GM18508 (cell line): ENCODE measurements at regions not wholly inside any gene's neighbourhood (a gene's known extent, or its start where the extent isn't known, plus 50 kb on each side); places are given as distances from the start of the nearest gene placed in this dataset.

Source experiments
- ATAC-seq: cut with Tn5 transposase; IDR thresholded peaks from one replicate; pipeline ENCODE4 v1.9.1; 2021; ENCODE audit warnings: moderate number of reproducible peaks; ENCODE audit not compliant: insufficient read depth, unreplicated experiment

DNA sequence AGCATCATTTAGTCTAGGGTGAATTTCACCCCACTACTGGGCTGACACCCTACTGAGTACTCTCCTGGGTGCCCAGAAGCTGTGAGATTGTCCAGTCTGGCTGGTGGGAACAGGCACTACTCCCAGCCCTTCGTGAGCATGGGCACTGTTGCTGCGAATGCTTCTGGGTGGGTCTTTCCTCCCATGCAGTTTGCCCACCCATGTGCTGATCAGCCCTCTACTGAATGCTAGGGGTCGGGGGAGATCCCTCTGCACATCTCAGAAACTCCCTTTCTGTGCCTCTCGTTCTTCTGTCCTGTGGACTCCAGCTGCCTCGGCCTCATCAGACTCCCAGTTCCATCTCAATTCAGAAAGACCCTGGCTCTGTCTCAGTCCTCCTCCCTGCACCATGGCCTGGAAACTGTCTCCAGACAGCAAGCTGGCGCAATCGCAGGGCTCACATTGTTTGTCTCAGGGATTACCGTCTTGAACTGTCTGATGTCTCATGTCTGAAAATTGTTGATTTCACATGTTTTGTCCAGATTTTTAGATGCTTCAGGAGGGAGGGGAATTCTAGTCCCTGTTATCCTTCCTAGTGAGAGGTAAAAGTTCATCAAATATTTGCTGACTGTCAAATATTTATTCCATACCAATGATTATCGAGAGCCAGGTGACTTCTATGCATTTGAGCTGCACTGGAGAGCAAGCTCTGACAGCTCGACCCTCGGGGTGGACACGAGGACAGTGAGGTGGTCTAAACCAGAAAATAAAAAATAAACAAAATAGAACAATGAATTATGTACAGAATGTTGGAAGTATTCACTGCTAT is 316.6 kb upstream of the RTL1 start:
- no peak for ATAC-seq

DNA sequence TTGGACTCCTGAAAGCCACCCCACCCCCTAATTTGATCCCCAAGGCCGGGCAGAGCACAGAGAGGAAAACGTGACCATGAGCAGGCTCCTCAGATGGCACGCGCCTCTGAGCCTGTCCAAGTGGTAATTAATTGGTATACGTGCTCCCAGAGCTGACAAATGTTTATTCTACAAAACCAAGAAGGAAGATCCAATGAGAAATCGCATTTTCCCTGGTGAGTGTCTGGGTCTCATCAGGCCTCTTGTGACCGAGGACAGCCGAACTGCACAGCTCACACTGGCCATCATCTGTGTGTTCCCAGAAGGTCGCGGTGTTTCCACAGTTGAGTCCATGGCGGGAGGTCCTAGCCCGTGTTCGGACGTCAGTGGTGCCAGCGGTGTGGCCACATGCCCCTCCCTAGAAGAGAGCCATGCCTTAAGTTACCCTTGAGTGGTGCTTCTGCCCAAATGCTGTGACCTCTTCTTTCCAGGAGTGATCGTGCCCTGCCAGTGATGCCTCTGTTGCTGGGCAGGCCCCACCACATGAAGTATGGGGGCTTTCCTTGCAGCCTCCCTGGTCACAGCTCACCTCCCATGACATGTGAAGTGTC is 317.5 kb upstream of the RTL1 start:
- ATAC-seq = no peak

DNA sequence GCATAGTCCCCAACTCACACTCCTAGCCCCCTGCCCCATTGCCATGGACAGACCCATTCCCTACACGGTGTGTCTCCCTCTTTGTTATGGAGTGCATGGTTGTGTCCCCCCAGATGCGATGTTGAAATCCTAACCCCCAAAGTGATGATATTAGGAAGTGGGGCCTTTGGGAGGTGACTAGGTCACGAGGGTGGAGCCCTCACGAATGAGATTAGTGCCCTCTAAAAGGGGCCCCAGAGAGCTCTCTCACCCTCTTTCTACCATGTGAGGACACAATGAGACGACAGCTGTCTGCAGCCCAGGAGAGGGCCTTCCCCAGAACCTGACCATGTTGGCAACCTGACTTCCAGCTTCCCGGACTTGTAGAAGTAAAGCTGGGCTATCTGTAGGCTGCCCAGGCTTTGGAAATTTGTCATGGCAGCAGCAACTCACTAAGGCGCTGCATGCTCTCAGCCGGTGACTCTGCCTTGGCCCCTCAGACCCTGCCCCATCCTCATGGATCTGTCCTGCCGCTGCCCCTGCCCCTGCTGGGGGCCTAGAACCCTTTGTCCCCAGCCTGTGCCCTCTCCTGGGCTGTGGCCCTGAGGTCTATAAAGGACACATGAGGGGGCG is 318.1 kb upstream of the RTL1 start:
- ATAC-seq = no peak

DNA sequence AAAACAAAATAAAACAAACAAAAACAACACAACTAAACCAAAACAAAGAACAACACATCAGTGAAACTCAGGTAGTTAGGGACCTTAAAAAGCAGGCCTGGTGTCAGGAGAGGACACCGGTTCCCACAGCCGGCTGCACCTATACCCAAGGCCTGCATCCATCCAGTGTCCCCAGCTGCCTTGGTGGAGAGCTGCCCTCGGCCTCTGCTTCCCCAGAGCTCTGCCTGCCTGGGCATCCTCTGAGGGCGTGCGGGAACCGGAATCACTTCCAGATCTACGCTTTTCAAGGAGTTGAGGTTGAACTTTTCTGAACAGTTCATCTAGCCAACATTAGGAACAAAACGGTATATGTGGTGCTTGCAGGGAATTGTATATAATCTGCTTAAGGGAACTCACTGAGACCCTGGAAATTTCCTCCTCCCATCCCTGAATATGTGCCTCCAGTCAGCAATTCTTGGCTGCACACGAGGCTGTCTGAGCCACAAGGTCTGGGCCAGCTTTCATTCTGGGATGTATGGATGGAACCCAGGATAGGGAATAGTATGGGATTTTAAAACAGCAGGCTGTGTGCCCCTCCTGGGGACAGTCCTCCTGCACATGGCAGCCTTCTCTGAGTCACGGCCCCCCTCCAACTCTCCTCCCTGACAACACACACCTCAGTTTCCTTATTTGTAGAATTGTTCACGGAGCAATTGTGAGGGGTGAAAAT is 319.0 kb upstream of the RTL1 start:
- no peak for ATAC-seq

DNA sequence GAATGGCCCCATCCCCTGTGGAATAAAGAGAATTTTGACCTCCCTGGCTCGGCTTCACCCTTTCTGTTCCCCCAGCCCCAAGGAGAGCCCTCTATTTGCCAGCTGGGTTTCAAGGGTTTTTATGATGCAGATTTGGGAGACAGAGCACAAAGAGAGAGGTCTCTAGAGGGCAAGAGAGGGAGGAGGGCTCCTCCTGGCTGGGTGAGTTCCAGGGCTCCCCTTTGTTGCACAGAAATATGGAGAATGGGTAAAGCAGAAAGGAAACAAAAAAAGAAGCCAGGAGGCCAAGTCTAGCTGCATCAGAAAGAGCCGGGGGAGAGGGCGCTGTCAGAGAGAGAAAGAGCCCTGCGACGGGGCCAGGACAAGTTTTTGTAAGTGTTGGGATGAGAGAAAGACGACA is 319.6 kb upstream of the RTL1 start:
- no peak for ATAC-seq

DNA sequence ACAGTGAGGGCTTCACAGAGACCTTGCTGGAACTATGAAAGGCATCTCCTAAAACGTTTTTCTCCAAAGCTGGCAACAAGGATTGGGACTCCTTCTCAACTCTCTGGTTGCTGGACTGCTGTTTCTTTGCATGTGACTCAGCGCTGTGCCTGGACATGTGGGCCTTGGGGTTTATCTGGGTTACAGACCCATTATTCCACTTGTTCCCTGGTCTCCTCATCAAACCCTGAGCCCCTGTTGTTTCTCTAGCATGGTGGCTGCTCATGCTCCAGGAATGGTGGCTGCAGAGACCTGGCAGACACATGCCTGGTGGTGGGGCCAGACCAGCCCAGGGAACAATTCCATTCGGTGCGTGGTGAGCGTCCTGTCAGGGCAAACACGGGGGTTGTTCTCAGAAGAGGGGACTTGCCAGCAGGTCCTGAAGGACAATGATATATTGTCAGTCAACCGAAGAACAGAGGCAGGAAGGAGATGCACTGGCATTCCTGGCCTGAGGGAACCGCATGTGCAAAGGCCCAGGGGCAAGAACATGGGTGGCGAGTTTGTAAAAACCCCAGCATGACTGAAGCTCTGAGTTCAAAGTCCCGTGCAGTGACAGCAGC is 320.1 kb upstream of the RTL1 start:
- ATAC-seq = no peak

DNA sequence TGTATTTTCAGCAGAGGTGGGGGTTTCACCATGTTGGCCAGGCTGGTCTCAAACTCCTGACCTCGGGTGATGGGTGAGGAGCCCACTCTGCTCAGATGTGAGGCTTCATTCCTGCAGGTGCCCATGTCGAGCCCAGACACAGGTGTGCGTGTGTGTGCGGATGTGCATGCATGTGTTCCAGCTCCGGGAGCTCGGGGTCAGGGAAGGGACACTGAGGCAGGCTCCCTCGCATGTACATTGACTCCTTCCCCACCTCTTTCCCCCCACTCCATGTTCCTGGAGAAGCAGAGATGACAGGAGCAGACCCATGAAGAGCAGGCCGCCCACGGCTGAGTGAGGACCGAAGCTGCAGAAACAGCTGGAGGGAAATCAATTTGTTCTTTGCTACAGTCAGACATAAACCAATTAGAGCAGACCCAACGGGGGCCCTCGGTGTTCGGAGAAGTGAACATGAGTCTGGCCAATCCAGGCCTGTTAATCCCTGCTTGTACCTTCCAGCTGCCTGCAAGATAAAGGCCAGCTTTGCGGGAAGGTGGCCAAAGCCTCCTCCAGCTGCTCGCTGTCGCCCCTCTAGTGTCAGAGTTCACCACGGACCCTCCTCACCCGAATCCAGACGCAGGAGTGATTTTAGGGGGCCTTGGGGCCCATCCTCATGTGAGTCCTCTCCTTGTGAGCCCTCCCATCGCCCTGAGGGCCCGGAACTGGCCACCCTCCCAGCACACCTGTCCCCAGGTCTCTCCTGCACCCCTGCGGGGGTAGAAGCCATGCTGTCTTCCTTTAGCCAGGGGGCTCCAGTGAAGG is 321.0 kb upstream of the RTL1 start:
- ATAC-seq = no peak

DNA sequence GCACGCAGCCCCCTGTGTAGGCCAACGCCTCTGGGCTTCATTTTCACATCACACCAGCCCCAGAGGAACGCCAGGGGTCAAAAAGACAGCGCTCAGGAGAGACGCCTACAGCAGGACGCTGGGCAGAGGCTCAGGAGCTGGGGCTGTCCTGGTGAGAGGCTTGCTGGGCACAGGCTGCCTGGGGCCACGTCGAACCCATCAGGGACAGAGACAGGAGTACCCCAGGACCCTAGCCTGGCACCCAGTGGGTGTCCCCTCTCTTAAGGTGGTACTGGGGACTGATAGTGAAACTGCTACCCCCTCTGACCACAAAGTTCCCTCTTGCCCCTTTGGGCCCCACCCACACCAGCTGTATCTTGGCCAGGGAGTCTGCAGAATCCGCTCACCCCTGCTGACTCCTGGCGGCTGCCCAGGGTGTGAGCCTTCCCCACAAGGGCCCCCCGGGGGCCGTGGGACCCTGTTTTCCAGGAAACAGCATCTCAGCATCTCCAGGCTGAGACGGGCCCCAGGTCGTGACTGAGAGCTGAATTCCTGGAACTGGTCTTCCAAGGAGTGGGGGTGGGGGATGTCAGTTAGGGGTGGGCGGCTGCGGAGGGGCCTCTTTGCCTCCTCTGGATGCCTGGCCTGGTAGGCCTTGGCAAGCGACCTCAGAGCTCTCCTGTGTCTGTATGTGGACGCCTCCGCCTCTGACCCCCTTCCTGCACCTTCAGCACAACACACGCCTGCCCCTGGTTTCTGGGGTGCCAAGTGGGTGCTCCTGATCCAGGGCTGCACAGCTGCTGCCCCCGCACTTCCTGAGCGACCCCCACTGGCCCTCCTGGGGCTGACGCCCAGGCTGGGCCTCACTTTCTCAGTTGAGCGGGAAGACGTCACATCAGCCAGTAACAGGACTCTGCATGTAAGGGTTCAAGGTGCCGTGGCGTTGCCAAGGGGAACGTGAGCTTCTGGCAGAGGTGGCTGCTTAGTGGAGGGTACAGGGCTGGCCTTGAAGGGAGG is 321.9 kb upstream of the RTL1 start:
- ATAC-seq = no peak

DNA sequence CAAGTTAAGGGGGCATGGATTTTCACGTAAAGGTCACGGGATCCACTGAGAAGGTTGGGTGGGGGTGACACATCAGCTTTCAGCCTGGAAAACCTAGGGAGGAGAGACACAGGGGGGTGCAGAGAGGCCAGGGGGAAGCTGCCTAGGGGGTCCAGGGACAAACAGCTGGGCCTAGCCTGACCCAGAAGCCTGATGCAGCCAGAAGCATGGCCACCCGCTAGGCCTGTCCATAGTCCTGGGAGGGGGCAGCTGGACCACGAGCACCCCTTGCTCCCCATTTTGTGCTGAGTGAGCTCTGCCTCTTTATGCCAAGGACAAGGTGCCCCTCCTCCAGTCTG is 322.7 kb upstream of the RTL1 start:
- ATAC-seq = no peak

DNA sequence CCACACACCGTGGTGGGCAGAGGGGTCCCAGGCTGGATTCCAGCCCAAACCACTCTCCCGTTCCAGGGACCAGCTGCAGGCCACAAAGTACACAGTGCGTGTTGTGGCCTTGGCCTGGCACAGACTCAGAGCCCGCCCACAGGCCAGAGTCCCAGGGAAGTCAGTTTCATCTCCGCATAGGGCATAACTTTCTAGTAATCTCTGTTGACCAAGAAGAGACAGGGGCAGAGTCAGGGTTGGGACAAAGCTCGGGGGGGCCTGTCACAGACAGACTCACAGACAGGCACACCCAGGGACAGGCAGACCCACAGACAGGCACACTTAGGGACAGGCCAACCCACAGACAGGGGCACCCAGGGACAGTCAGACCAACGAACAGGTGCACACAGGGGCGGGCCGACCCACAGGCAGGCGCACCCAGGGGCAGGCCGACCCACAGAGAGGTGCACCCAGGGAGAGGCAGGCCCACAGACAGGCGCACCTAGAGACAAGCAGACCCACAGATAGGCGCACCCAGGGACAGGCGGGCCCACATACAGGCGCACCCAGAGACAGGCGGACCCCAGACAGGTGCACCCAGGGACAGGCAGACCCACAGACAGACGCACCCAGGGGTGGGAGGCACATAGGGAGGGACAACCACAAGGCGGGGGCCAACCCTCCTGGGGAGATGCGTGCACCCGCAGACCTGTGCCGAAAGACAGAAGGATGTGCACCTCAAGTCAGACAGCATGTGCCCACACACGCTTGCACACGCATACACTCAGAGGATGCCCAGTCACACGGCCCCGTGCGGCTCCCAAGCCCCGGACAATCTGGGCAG is 323.3 kb upstream of the RTL1 start:
- ATAC-seq = no peak

DNA sequence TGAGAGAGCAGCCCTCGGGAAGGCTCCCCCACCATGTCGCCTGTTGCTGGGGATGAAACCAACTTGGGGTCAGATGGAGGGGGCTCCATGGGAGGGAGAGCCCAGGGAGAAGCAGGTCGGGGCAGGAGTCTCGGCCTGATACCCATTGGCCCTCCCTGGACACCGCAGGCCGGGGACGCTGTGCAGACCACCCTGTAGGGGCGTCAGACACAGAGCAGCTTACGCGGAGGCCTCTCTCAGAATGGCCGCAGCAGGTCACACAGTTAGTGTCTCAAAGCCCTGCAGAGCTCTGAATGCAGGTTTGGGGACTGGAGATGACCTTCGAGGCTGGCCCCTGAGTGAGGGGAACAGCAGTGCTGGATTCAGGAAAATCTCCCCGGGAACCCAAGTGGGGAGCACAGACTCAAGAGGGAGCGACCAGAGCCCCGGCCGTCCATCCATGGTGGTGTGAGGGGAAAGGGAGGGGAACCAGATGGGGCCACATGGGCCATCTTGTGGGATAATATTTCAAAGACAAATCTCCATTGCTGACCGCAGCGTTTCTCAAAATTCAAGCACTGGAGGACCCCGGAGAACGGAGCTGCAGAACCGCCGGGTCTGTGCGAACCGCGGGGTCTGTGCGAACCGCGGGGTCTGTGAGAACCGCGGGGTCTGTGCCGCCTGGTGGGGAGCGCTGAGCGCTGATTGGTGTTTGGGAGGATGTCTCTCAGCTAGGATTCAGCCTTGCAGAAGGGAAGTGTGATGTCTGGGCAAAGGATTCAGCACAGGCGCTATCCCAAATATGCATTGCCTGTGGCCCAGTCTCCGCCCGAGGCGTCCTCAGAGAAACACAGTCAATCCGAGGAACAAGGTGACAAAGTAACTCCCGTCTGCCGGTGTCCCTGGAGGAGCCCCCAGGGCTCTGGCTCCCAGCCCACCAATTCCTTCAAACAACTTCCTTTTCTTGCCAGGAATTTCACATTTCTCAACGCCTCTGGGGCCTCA is 324.4 kb upstream of the RTL1 start:
- ATAC-seq = no peak

DNA sequence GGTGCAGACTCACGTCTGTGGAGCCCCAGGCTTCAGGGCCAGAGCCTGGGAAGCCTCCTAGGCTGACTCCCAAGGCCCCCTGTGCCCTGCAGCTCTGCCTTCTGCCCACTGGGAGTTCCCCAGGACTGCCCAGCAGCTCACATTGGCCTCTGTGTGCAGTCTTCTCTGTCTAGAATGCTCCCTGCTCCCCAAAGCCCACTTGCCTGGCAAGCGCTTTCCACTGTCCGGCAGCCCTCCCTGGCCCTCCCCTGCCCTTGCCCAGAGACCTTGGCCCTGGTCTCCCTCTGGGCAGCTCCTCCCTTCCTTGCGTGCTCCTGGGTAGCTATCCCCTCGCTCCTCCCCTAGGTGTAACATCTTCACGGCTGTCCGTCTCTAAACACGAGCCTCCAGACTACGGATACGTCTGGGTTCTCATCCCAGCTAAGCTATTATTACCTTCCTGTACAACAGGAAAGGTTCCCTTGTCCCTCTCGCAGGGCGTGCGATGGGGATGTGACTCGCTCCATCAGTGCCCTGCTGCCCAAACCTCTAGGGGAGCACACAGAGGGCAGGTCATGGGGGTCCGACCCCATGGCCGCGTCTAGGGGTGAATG is 325.5 kb upstream of the RTL1 start:
- no peak for ATAC-seq

DNA sequence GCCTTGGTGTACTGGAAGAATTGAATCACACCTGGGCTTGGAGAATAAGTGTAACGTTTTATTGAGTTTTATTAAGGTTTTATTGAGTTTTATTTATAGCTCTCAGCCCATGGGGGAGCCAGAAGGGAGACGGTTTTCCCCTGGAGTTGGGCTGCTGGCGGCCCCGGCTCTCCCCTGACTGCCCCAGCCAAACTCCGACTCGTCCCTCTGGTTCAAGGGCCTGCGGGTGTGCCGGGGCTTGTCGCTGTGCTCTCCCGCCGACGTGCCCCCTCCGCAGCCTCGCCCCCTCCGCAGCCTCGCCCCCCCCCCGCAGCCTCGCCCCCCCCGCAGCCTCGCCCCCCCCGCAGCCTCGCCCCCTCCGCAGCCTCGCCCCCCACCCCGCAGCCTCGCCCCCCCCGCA is 326.1 kb upstream of the RTL1 start:
- no peak for ATAC-seq

DNA sequence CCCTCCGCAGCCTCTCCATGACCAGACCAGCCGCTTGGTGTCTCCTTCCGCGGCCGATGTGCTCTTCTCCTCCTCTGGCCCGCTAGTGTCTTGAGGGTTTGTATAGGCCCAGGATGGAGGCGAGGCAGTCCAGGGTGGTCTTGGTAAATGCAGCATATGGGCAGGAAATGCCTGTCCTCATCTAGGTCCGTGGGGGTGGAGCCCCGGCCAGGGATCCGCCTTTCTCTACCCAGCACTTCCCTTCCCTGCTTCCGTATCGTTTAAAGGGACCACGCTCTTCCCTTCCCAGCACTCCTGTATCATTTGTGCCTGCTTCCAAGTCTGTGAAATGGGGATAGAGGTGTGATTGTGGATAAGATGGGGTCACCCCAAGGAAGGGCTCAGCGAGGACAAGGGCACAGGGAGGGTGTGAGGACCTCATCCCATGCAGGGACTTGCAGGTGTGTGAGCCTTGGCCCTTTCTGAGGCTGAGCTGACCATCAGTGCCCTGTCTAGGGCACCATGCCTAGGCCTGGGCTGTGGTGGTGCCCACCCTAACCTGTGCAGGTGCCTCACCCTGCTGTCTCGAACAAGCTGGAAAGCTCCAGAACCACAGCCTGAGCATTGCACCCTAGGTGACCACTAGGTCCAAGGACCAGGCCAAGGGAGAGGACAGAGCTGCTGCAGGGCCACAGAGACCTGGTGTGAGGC is 326.8 kb upstream of the RTL1 start:
- ATAC-seq = no peak

DNA sequence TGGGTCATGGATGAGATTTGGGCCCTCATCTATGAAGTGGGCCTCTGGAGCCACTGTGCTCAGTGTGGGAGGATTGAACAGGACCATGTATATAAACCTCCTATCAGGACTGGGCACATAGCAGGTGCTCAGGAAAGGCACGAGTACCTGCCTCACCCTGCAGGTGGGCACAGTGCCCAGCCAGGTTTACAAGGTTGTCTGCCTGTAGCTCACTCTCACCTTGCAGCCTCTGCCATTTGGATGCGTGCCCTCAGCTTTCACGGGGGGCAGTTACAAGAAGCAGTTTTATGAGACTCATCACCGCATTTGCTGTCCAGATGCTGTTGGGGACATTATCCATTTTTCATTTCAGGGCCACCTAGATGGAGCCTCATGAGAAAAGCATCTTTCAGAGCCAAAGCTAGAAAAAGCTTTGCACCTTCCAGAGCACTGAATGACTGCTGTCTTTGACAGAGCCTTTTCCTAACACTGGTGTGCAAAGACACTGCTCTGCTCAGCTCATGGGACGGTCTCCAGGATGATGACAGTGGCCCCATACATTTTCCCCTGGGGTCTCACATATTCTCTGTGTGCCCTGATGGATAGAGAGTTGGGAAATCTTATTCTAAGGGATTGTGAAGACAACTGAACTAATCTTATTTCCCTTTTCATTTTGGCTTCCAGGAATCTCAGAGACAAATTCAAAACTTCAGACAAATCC is 327.5 kb upstream of the RTL1 start:
- no peak for ATAC-seq
